ENCODE measurements at regions not wholly inside any gene's neighbourhood (a gene's known extent, or its start where the extent isn't known, plus 50 kb on each side); places are given as distances from the start of the nearest gene placed in this dataset.
A peak's percentile ranks its signal among the peaks of the same experiment; 100 is the strongest.

- Mint-ChIP-seq H3K27ac (peak overlapping the region; percentile 44 to 85 (median 76)), H3K4me3 (no peak overlapping the region), H3K27me3 (ENCODE audit: low read depth) (peaks cover 4% of the 10 kb centered on the region), H3K4me1 (peaks cover 6% of the 10 kb centered on the region), H3K9me3 (no peaks in the 10 kb centered on the region), H3K36me3 (ENCODE audit: low read depth) (no peaks in the 10 kb centered on the region)
- TF ChIP-seq CTCF (IDR thresholded peaks at IDR 0.05; ENCODE audit: unreplicated experiment in 3 of 3), result no peak
Observed at GRCh38 chr12:47024463-47024862, 55.0 kb upstream of the PCED1B start.

- peak overlapping the region in 1 of 3 experiments; percentile 40 for H3K27ac Mint-ChIP-seq
- H3K4me3 Mint-ChIP-seq, result no peak overlapping the region
- H3K9me3 Mint-ChIP-seq, result no peaks in the 10 kb centered on the region
- TF ChIP-seq CTCF (IDR thresholded peaks at IDR 0.05; ENCODE audit: unreplicated experiment in 3 of 3), result no peak
- H3K36me3 Mint-ChIP-seq (ENCODE audit: low read depth), result no peaks in the 10 kb centered on the region
- peaks cover 6% of the 10 kb centered on the region for H3K4me1 Mint-ChIP-seq
- peaks cover 4% of the 10 kb centered on the region for H3K27me3 Mint-ChIP-seq (ENCODE audit: low read depth)
Observed at GRCh38 chr12:47025349-47025748, 54.1 kb upstream of the PCED1B start.

DNA sequence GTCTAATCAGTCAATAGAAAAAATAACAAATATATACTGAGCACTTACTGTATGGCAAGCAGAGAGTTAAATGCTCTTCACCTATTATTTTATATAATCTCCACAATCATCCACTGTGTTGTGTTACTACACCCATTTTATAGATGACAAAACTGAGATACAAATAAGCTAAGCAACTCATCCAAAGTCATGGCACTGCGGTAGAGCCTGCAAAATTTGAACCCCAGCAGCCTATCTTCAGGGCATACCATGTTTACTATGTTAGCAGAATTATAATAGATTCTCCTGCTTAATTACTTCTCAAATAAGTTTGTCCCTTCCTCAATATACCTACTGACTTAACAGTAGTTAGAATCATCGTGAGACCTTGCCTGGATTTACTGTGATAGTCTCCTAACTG is 53.6 kb upstream of the PCED1B start:
- H3K9me3 Mint-ChIP-seq, result no peaks in the 10 kb centered on the region
- peaks cover 6% of the 10 kb centered on the region for H3K4me1 Mint-ChIP-seq
- peaks cover 4% of the 10 kb centered on the region for H3K27me3 Mint-ChIP-seq (ENCODE audit: low read depth)
- H3K4me3 Mint-ChIP-seq, result no peak overlapping the region
- no peak overlapping the region for H3K27ac Mint-ChIP-seq
- TF ChIP-seq CTCF (IDR thresholded peaks at IDR 0.05; ENCODE audit: unreplicated experiment in 3 of 3), result no peak
- no peaks in the 10 kb centered on the region for H3K36me3 Mint-ChIP-seq (ENCODE audit: low read depth)

GRCh38 chr12:47026291-47026690 is 53.1 kb upstream of the PCED1B start:
- Mint-ChIP-seq H3K4me1 (peaks cover 6% of the 10 kb centered on the region), H3K36me3 (ENCODE audit: low read depth) (no peaks in the 10 kb centered on the region), H3K4me3 (no peak overlapping the region), H3K27me3 (ENCODE audit: low read depth) (peaks cover 4% of the 10 kb centered on the region), H3K27ac (no peak overlapping the region), H3K9me3 (no peaks in the 10 kb centered on the region)
- TF ChIP-seq CTCF (IDR thresholded peaks at IDR 0.05; ENCODE audit: unreplicated experiment in 3 of 3), result no peak
